ENCODE measurements at regions not wholly inside any gene's neighbourhood (a gene's known extent, or its start where the extent isn't known, plus 50 kb on each side); places are given as distances from the start of the nearest gene placed in this dataset.

- no peak for TF ChIP-seq CTCF (conservative IDR thresholded peaks at IDR 0.05)
- no peak for TF ChIP-seq ZFX (IDR thresholded peaks at IDR 0.05)
Measured at GRCh38 chr6:40164345-40164755, 230.1 kb upstream of the MOCS1 start.
